HG03039 (cell line): ENCODE measurements at regions not wholly inside any gene's neighbourhood (a gene's known extent, or its start where the extent isn't known, plus 50 kb on each side); places are given as distances from the start of the nearest gene placed in this dataset.

ENCODE experiments used
- ATAC-seq: cut with Tn5 transposase; IDR thresholded peaks from one replicate; pipeline ENCODE4 v1.9.1; 2021; ENCODE audit warnings: mild to moderate bottlenecking, moderate library complexity; ENCODE audit not compliant: unreplicated experiment

- ATAC-seq: no peak
Observed at GRCh38 chr13:99652141-99652540, 150.9 kb downstream of the TM9SF2 start.

GRCh38 chr13:99651016-99651415, 149.7 kb downstream of the TM9SF2 start:
- no peak for ATAC-seq

GRCh38 chr13:99650410-99650809, 149.1 kb downstream of the TM9SF2 start:
- ATAC-seq: no peak

GRCh38 chr13:99648927-99649326, 147.7 kb downstream of the TM9SF2 start:
- no peak for ATAC-seq

GRCh38 chr13:99648066-99648665, 146.9 kb downstream of the TM9SF2 start:
- no peak for ATAC-seq

GRCh38 chr13:99647596-99647985, 146.3 kb downstream of the TM9SF2 start:
- ATAC-seq: no peak

- no peak for ATAC-seq
Observed at GRCh38 chr13:99646866-99647595, 145.8 kb downstream of the TM9SF2 start.

- ATAC-seq: no peak
Observed at GRCh38 chr13:99642841-99643240, 141.6 kb downstream of the TM9SF2 start.

- no peak for ATAC-seq
Observed at GRCh38 chr13:99642006-99642405, 140.7 kb downstream of the TM9SF2 start.

GRCh38 chr13:99640260-99640659, 139.0 kb downstream of the TM9SF2 start:
- ATAC-seq: no peak

GRCh38 chr13:99639126-99639525, 137.9 kb downstream of the TM9SF2 start:
- ATAC-seq: no peak

- peak; percentile 70 for ATAC-seq
Observed at GRCh38 chr13:99636728-99637353, 135.6 kb downstream of the TM9SF2 start.

- ATAC-seq: no peak
Observed at GRCh38 chr13:99636306-99636705, 135.0 kb downstream of the TM9SF2 start.

- no peak for ATAC-seq
Observed at GRCh38 chr13:99634672-99635071, 133.4 kb downstream of the TM9SF2 start.

- ATAC-seq: no peak
Observed at GRCh38 chr13:99630269-99630898, 129.1 kb downstream of the TM9SF2 start.

- ATAC-seq: no peak
Observed at GRCh38 chr13:99629641-99630040, 128.4 kb downstream of the TM9SF2 start.

GRCh38 chr13:99628442-99628841, 127.2 kb downstream of the TM9SF2 start:
- no peak for ATAC-seq

GRCh38 chr13:99626461-99627082, 125.3 kb downstream of the TM9SF2 start:
- ATAC-seq: no peak

GRCh38 chr13:99624936-99625540, 123.8 kb downstream of the TM9SF2 start:
- no peak for ATAC-seq

GRCh38 chr13:99620806-99621205, 119.5 kb downstream of the TM9SF2 start:
- no peak for ATAC-seq

GRCh38 chr13:99619207-99619606, 117.9 kb downstream of the TM9SF2 start:
- no peak for ATAC-seq
